ENCODE measurements at regions not wholly inside any gene's neighbourhood (a gene's known extent, or its start where the extent isn't known, plus 50 kb on each side); places are given as distances from the start of the nearest gene placed in this dataset.

GRCh38 chr13:108448891-108449290, 179.4 kb downstream of the TNFSF13B start:
- TF ChIP-seq CTCF (IDR thresholded peaks at IDR 0.05; ENCODE audit: poor library complexity) = no peak
- no peak for TF ChIP-seq EZH2 (IDR thresholded peaks at IDR 0.05; ENCODE audit: borderline replicate concordance)
